GM23338 (cell line): ENCODE measurements at regions not wholly inside any gene's neighbourhood (a gene's known extent, or its start where the extent isn't known, plus 50 kb on each side); places are given as distances from the start of the nearest gene placed in this dataset.

Experiments
- ATAC-seq: fragments of 200-7000 bp; cut with Tn5 transposase; 3 replicates; pipeline ENCODE4 v1.9.1; 2020
- DNase-seq: peaks from one replicate; pipeline ENCODE4 v3.0.0-alpha.2; 2015; ENCODE audit warnings: low spot score
- H2AFZ ChIP-seq: fragments of 200-600 bp; sonication (generic); 2 replicates; pipeline ENCODE4 v1.8.0; 2016; ENCODE audit warnings: antibody characterized with exemption, mild to moderate bottlenecking, moderate library complexity
- H3F3A ChIP-seq: fragments of 200-600 bp; sonication (generic); replicated peaks from 2 replicates; pipeline ENCODE4 v1.8.0; 2017; ENCODE audit warnings: antibody characterized with exemption, mixed run types, low read depth
- H3K27ac ChIP-seq: fragments of 200-600 bp; sonication (generic); 2 replicates; pipeline ENCODE4 v1.6.1; 2016; ENCODE audit warnings: low read depth
- H3K27me3 ChIP-seq: fragments of 200-600 bp; sonication (generic); 2 replicates; pipeline ENCODE4 v1.8.0; 2016; ENCODE audit warnings: mild to moderate bottlenecking, mixed run types, moderate library complexity; ENCODE audit not compliant: insufficient read depth
- H3K36me3 ChIP-seq: fragments of 200-600 bp; sonication (generic); 2 replicates; pipeline ENCODE4 v1.8.0; 2016; ENCODE audit warnings: mild to moderate bottlenecking; ENCODE audit not compliant: insufficient read depth
- H3K4me1 ChIP-seq: fragments of 200-600 bp; sonication (generic); 2 replicates; pipeline ENCODE4 v1.8.0; 2016; ENCODE audit warnings: mild to moderate bottlenecking, moderate library complexity; ENCODE audit not compliant: insufficient read depth
- H3K4me2 ChIP-seq: fragments of 200-600 bp; sonication (generic); 2 replicates; pipeline ENCODE4 v1.7.1; 2017; ENCODE audit warnings: mixed run types
- H3K4me3 ChIP-seq: fragments of 200-600 bp; sonication (generic); 2 replicates; pipeline ENCODE4 v1.6.1; 2016; ENCODE audit warnings: mixed run types
- H3K79me2 ChIP-seq: fragments of 200-600 bp; sonication (generic); replicated peaks from 2 replicates; pipeline ENCODE4 v1.8.0; 2017; ENCODE audit warnings: mild to moderate bottlenecking; ENCODE audit not compliant: insufficient read depth
- H3K9me2 ChIP-seq: fragments of 200-600 bp; sonication (generic); 2 replicates; pipeline ENCODE4 v1.8.0; 2017; ENCODE audit not compliant: insufficient read depth
- H4K20me1 ChIP-seq: fragments of 200-600 bp; sonication (generic); replicated peaks from 2 replicates; pipeline ENCODE4 v1.8.0; 2017; ENCODE audit warnings: mild to moderate bottlenecking; ENCODE audit not compliant: insufficient read depth
- H3K27ac Mint-ChIP-seq: 2 replicates; pipeline ENCODE4 v1.8.0; 2020; ENCODE audit warnings: inconsistent platforms, mild to moderate bottlenecking, moderate library complexity, mixed read lengths
- H3K27me3 Mint-ChIP-seq: 3 replicates; pipeline ENCODE4 v1.8.0; 2022; ENCODE audit warnings: low read depth, mild to moderate bottlenecking, moderate library complexity, mixed read lengths, inconsistent platforms; ENCODE audit not compliant: insufficient read depth, poor library complexity
- H3K36me3 Mint-ChIP-seq: 3 replicates; pipeline ENCODE4 v1.8.0; 2021; ENCODE audit warnings: low read depth, mild to moderate bottlenecking, inconsistent platforms, moderate library complexity, mixed read lengths
- H3K4me1 Mint-ChIP-seq: 3 replicates; pipeline ENCODE4 v1.8.0; 2020; ENCODE audit warnings: mild to moderate bottlenecking, inconsistent platforms, mixed read lengths
- H3K4me3 Mint-ChIP-seq: 3 replicates; pipeline ENCODE4 v1.8.0; 2021; ENCODE audit warnings: moderate library complexity, mild to moderate bottlenecking, inconsistent platforms, mixed read lengths
- H3K9me3 Mint-ChIP-seq: 3 replicates; pipeline ENCODE4 v1.8.0; 2020; ENCODE audit warnings: moderate library complexity, mild to moderate bottlenecking, inconsistent platforms, mixed read lengths
- CREB1 ChIP-seq: fragments of 250-450 bp; sonication (Bioruptor Pico); IDR thresholded peaks from 2 replicates; pipeline ENCODE4 v1.5.0; 2020; ENCODE audit warnings: low read depth, mild to moderate bottlenecking, moderate library complexity
- CTCF ChIP-seq, 2 experiments: fragments of 200-600 bp in 1 of 2; sonication (generic) in 1 of 2; conservative IDR thresholded peaks; 2 replicates each; pipeline versions ENCODE4 v1.5.1 to v1.6.1; 2016 to 2017; ENCODE audit warnings: antibody characterized with exemption in 2 of 2, low read depth in 2 of 2, mild to moderate bottlenecking in 2 of 2, moderate library complexity in 1 of 2
- EZH2 ChIP-seq: fragments of 200-600 bp; sonication (generic); IDR thresholded peaks from one replicate; pipeline ENCODE4 v1.8.0; 2017; ENCODE audit warnings: antibody characterized with exemption, mild to moderate bottlenecking, low read depth; ENCODE audit not compliant: unreplicated experiment
- EZH2phosphoT487 ChIP-seq: fragments of 200-600 bp; sonication (generic); IDR thresholded peaks from one replicate; pipeline ENCODE4 v1.8.1; 2018; ENCODE audit warnings: antibody characterized with exemption; ENCODE audit not compliant: unreplicated experiment
- JUNB ChIP-seq: IDR thresholded peaks from one replicate; pipeline ENCODE4 v1.6.1; 2016; ENCODE audit warnings: antibody characterized with exemption; ENCODE audit not compliant: unreplicated experiment
- REST ChIP-seq: IDR thresholded peaks from one replicate; pipeline ENCODE4 v1.6.1; 2018; ENCODE audit warnings: antibody characterized with exemption; ENCODE audit not compliant: unreplicated experiment

GRCh38 chr1:237983496-237983895 is 92.8 kb upstream of the ZP4 start:
- Mint-ChIP-seq H3K27me3 (peaks cover 2% of the 10 kb centered on the region), H3K36me3 (no peaks in the 10 kb centered on the region), H3K9me3 (no peaks in the 10 kb centered on the region), H3K4me1 (peaks cover 3% of the 10 kb centered on the region; the same call in 2 of the 3 replicates), H3K4me3 (no peak overlapping the region), H3K27ac (no peak overlapping the region)
- H3K4me2 ChIP-seq, result no peak overlapping the region
- H3K4me1 ChIP-seq, result no peaks in the 10 kb centered on the region
- H4K20me1 ChIP-seq, result no peaks in the 10 kb centered on the region
- no peaks in the 10 kb centered on the region for H3K79me2 ChIP-seq
- no peak overlapping the region for H2AFZ ChIP-seq
- no peaks in the 10 kb centered on the region for H3K9me2 ChIP-seq
- no peak for ATAC-seq
- H3K27ac ChIP-seq, result no peak overlapping the region
- H3F3A ChIP-seq, result no peaks in the 10 kb centered on the region
- DNase-seq, result no peak
- H3K36me3 ChIP-seq, result no peaks in the 10 kb centered on the region
- no peak overlapping the region for H3K4me3 ChIP-seq
- TF ChIP-seq EZH2, result no peak
- TF ChIP-seq REST, result no peak
- no peak for TF ChIP-seq CREB1 (CRISPR knock-in tag)
- no peaks in the 10 kb centered on the region for H3K27me3 ChIP-seq

GRCh38 chr1:237981223-237981622 is 90.5 kb upstream of the ZP4 start:
- Histone ChIP-seq H3K9me2 (no peaks in the 10 kb centered on the region), H3K4me3 (no peak overlapping the region), H4K20me1 (no peaks in the 10 kb centered on the region), H3K36me3 (no peaks in the 10 kb centered on the region), H3K79me2 (no peaks in the 10 kb centered on the region), H3K4me2 (no peak overlapping the region), H3F3A (no peaks in the 10 kb centered on the region), H3K27me3 (no peaks in the 10 kb centered on the region), H3K27ac (no peak overlapping the region), H2AFZ (no peak overlapping the region), H3K4me1 (peaks cover 13% of the 10 kb centered on the region)
- Mint-ChIP-seq H3K9me3 (no peaks in the 10 kb centered on the region), H3K4me1 (peaks cover 20% of the 10 kb centered on the region), H3K4me3 (no peak overlapping the region), H3K27ac (no peak overlapping the region), H3K36me3 (no peaks in the 10 kb centered on the region), H3K27me3 (peaks cover 2% of the 10 kb centered on the region)
- DNase-seq, result no peak
- no peak for ATAC-seq
- TF ChIP-seq JUNB (no peak), EZH2phosphoT487 (no peak), CTCF (conservative IDR thresholded peaks at IDR 0.05; ENCODE audit: low read depth in 2 of 2) (no peak)
